ENCODE measurements at regions not wholly inside any gene's neighbourhood (a gene's known extent, or its start where the extent isn't known, plus 50 kb on each side); places are given as distances from the start of the nearest gene placed in this dataset.

GRCh38 chr12:115093261-115093660, 409.3 kb upstream of the TBX3 start:
- DNase-seq (ENCODE audit: low read depth in 2 of 2): no peak

- DNase-seq (ENCODE audit: low read depth in 2 of 2): no peak
Observed at GRCh38 chr12:115090783-115091182, 406.8 kb upstream of the TBX3 start.

- DNase-seq (ENCODE audit: low read depth in 2 of 2): no peak
Observed at GRCh38 chr12:115088995-115089841, 405.2 kb upstream of the TBX3 start.

- no peak for DNase-seq (ENCODE audit: low read depth in 2 of 2)
Observed at GRCh38 chr12:115088328-115088994, 404.5 kb upstream of the TBX3 start.

- no peak for DNase-seq (ENCODE audit: low read depth in 2 of 2)
Observed at GRCh38 chr12:115085594-115085993, 401.6 kb upstream of the TBX3 start.

- no peak for DNase-seq (ENCODE audit: low read depth in 2 of 2)
Observed at GRCh38 chr12:115079760-115080159, 395.8 kb upstream of the TBX3 start.

GRCh38 chr12:115078990-115079389, 395.0 kb upstream of the TBX3 start:
- DNase-seq (ENCODE audit: low read depth in 2 of 2): no peak

- no peak for DNase-seq (ENCODE audit: low read depth in 2 of 2)
Observed at GRCh38 chr12:115078334-115078733, 394.4 kb upstream of the TBX3 start.

- no peak for DNase-seq (ENCODE audit: low read depth in 2 of 2)
Observed at GRCh38 chr12:115075552-115076170, 391.7 kb upstream of the TBX3 start.

GRCh38 chr12:115074617-115075016, 390.6 kb upstream of the TBX3 start:
- DNase-seq (ENCODE audit: low read depth in 2 of 2): no peak

- no peak for DNase-seq (ENCODE audit: low read depth in 2 of 2)
Observed at GRCh38 chr12:115072712-115073111, 388.7 kb upstream of the TBX3 start.

- DNase-seq (ENCODE audit: low read depth in 2 of 2): no peak
Observed at GRCh38 chr12:115070313-115070712, 386.3 kb upstream of the TBX3 start.

GRCh38 chr12:115064296-115064695, 380.3 kb upstream of the TBX3 start:
- no peak for DNase-seq (ENCODE audit: low read depth in 2 of 2)

GRCh38 chr12:115062741-115063140, 378.8 kb upstream of the TBX3 start:
- no peak for DNase-seq (ENCODE audit: low read depth in 2 of 2)

GRCh38 chr12:115060477-115061168, 376.6 kb upstream of the TBX3 start:
- no peak for DNase-seq (ENCODE audit: low read depth in 2 of 2)

- DNase-seq (ENCODE audit: low read depth in 2 of 2): no peak
Observed at GRCh38 chr12:115057445-115057844, 373.5 kb upstream of the TBX3 start.

- DNase-seq (ENCODE audit: low read depth in 2 of 2): no peak
Observed at GRCh38 chr12:115051378-115051777, 367.4 kb upstream of the TBX3 start.

- no peak for DNase-seq (ENCODE audit: low read depth in 2 of 2)
Observed at GRCh38 chr12:115049614-115050013, 365.6 kb upstream of the TBX3 start.

- DNase-seq (ENCODE audit: low read depth in 2 of 2): no peak
Observed at GRCh38 chr12:115046805-115047204, 362.8 kb upstream of the TBX3 start.

GRCh38 chr12:115044073-115044472, 360.1 kb upstream of the TBX3 start:
- DNase-seq (ENCODE audit: low read depth in 2 of 2): no peak

- DNase-seq (ENCODE audit: low read depth in 2 of 2): no peak
Observed at GRCh38 chr12:115043079-115043478, 359.1 kb upstream of the TBX3 start.

GRCh38 chr12:115042341-115042740, 358.4 kb upstream of the TBX3 start:
- DNase-seq (ENCODE audit: low read depth in 2 of 2): no peak
